ENCODE measurements at regions not wholly inside any gene's neighbourhood (a gene's known extent, or its start where the extent isn't known, plus 50 kb on each side); places are given as distances from the start of the nearest gene placed in this dataset.

GRCh38 chr4:14701896-14702295 is 300.4 kb upstream of the CPEB2 start:
- TF ChIP-seq CTCF (conservative IDR thresholded peaks at IDR 0.05), result no peak
- TF ChIP-seq EZH2 (IDR thresholded peaks at IDR 0.05; ENCODE audit: low read depth), result no peak
